Endothelial cell of umbilical vein (primary cell): ENCODE measurements at regions not wholly inside any gene's neighbourhood (a gene's known extent, or its start where the extent isn't known, plus 50 kb on each side); places are given as distances from the start of the nearest gene placed in this dataset.

Experiments
- BruUV-seq: library from RNA; stranded (reverse); fragments of 400-500 nt; replicated peaks from 2 replicates; lab custom pipeline; 2021; lab: Mats Ljungman, UMichigan
- CTCF ChIA-PET: fragments of 300-600, 350-600 bp; sonication (Branson Sonifier 250); formaldehyde crosslinking; loops from one replicate; lab custom pipeline; 2021; ENCODE audit warnings: antibody characterized with exemption, inconsistent platforms; lab: Charles Lee
- POLR2A ChIA-PET: fragments of 300-600, 350-600 bp; sonication (Branson Sonifier 250); formaldehyde crosslinking; loops from one replicate; lab custom pipeline; 2021; ENCODE audit warnings: antibody characterized with exemption, inconsistent platforms; lab: Charles Lee
- DNase-seq: peaks from one replicate; pipeline ENCODE4 v3.0.0-alpha.2; 2011; ENCODE audit warnings: low read depth, low spot score
- FAIRE-seq: peaks from 2 replicates; lab custom pipeline; 2011; peaks lifted over from hg19 to GRCh38; lab: Jason Lieb, UNC
- H2AFZ ChIP-seq: 2 replicates; pipeline ENCODE4 v1.6.0; 2012; ENCODE audit warnings: low read depth, low read length, control low read depth, inconsistent platforms
- H3K27ac ChIP-seq: 2 replicates; pipeline ENCODE4 v1.5.1; 2011; ENCODE audit warnings: low read depth, mild to moderate bottlenecking, control low read depth, low read length, moderate library complexity; ENCODE audit not compliant: insufficient read depth
- H3K27me3 ChIP-seq, 2 experiments: 2 replicates each; pipeline versions ENCODE4 v1.6.0 to v1.6.1; 2011; ENCODE audit warnings: low read length in 2 of 2, mixed read lengths in 1 of 2; ENCODE audit not compliant: control insufficient read depth in 2 of 2, insufficient read depth in 2 of 2
- H3K36me3 ChIP-seq, 2 experiments: 2 replicates in 1 of 2; 3 replicates in 1 of 2; pipeline ENCODE4 v1.5.1; 2011; ENCODE audit warnings: low read length in 2 of 2, mild to moderate bottlenecking in 1 of 2, moderate library complexity in 1 of 2; ENCODE audit not compliant: control insufficient read depth in 2 of 2, insufficient read depth in 2 of 2; ENCODE audit errors: extremely low read depth in 1 of 2
- H3K4me1 ChIP-seq: 3 replicates; pipeline ENCODE4 v1.5.1; 2011; ENCODE audit warnings: mild to moderate bottlenecking, low read length; ENCODE audit not compliant: control insufficient read depth, insufficient read depth; ENCODE audit errors: extremely low read depth
- H3K4me2 ChIP-seq: 2 replicates; pipeline ENCODE4 v1.6.1; 2011; ENCODE audit warnings: low read length, control low read depth, mixed read lengths; ENCODE audit not compliant: insufficient read depth
- H3K4me3 ChIP-seq, 3 experiments: fragments of 200-600 bp in 1 of 3; sonication (generic), shearing (Covaris generic) in 1 of 3; replicated peaks in 1 of 3; 2 replicates each; pipeline ENCODE4 v1.5.1; 2011 to 2016; ENCODE audit warnings: control low read depth in 3 of 3, low read length in 3 of 3, mild to moderate bottlenecking in 2 of 3, inconsistent platforms in 1 of 3, low read depth in 1 of 3, moderate library complexity in 1 of 3; ENCODE audit not compliant: insufficient read depth in 1 of 3
- H3K79me2 ChIP-seq: 2 replicates; pipeline ENCODE4 v1.6.0; 2012; ENCODE audit warnings: low read length, inconsistent platforms; ENCODE audit not compliant: control insufficient read depth, insufficient read depth
- H3K9ac ChIP-seq: replicated peaks from 2 replicates; pipeline ENCODE3; 2011; ENCODE audit warnings: low read length, control low read depth; ENCODE audit not compliant: insufficient read depth; ENCODE audit errors: extremely low read depth
- H3K9me1 ChIP-seq: replicated peaks from 3 replicates; pipeline ENCODE4 v1.6.0; 2011; ENCODE audit warnings: mild to moderate bottlenecking, low read length; ENCODE audit not compliant: control insufficient read depth, insufficient read depth; ENCODE audit errors: extremely low read depth
- H3K9me3 ChIP-seq: replicated peaks from 2 replicates; pipeline ENCODE4 v1.5.1; 2012; ENCODE audit warnings: low read length, inconsistent platforms; ENCODE audit not compliant: control insufficient read depth, insufficient read depth
- H4K20me1 ChIP-seq: replicated peaks from 2 replicates; pipeline ENCODE3; 2011; ENCODE audit warnings: mild to moderate bottlenecking, low read length; ENCODE audit not compliant: control insufficient read depth, insufficient read depth; ENCODE audit errors: extremely low read depth
- EZH2 ChIP-seq: IDR thresholded peaks from 2 replicates; pipeline ENCODE4 v1.6.1; 2012; ENCODE audit warnings: borderline replicate concordance, low read depth, mild to moderate bottlenecking, moderate library complexity, low read length, inconsistent platforms; ENCODE audit not compliant: severe bottlenecking
- FOS ChIP-seq: IDR thresholded peaks from 2 replicates; pipeline ENCODE4 v1.6.1; 2011; ENCODE audit warnings: mild to moderate bottlenecking, low read length, moderate library complexity, borderline replicate concordance; ENCODE audit not compliant: insufficient read depth
- GATA2 ChIP-seq: IDR thresholded peaks from 2 replicates; pipeline ENCODE4 v1.7.0; 2011; ENCODE audit warnings: low read depth, mild to moderate bottlenecking, moderate library complexity, mixed read lengths, low read length; ENCODE audit not compliant: insufficient read length, insufficient read depth
- JUN ChIP-seq: IDR thresholded peaks from 2 replicates; pipeline ENCODE4 v1.6.1; 2011; ENCODE audit warnings: borderline replicate concordance, low read depth; ENCODE audit not compliant: insufficient read length, insufficient read depth
- MYC ChIP-seq: IDR thresholded peaks from one replicate; pipeline ENCODE4 v1.6.1; 2011; ENCODE audit warnings: mild to moderate bottlenecking, low read depth, low read length
- POLR2A ChIP-seq: IDR thresholded peaks from 2 replicates; pipeline ENCODE4 v1.6.1; 2012; ENCODE audit warnings: low read depth, mild to moderate bottlenecking, control low read depth, low read length
- POLR2AphosphoS5 ChIP-seq: IDR thresholded peaks from 2 replicates; pipeline ENCODE4 v1.6.1; 2012; ENCODE audit warnings: low read depth, mild to moderate bottlenecking, control low read depth, low read length, moderate library complexity; ENCODE audit not compliant: insufficient read depth
- dilution Hi-C: fragments of 300-500 bp; cut with MboI; formaldehyde crosslinking; loops from one replicate; pipeline ENCODE4 v1.15.0; 2019; ENCODE audit warnings: low sequenced_read_pairs; ENCODE audit not compliant: extremely low pct_ligation_motif_present
- intact Hi-C: fragments of 100-400 bp; cut with micrococcal nuclease; formaldehyde crosslinking; loops from one replicate; pipeline ENCODE4 v1.10.0; 2022
- TF ChIP-seq, protein P1 (sequence below), 2 donors: IDR thresholded peaks; 1 replicate in 1 of 2; 2 replicates in 1 of 2; pipeline ENCODE4 v1.5.1; 2011; ENCODE audit warnings: low read length in 2 of 2, mild to moderate bottlenecking in 2 of 2, moderate library complexity in 2 of 2, control low read depth in 1 of 2, inconsistent platforms in 1 of 2, low read depth in 1 of 2; ENCODE audit not compliant: insufficient read depth in 1 of 2; ENCODE audit errors: extremely low read depth in 1 of 2
- TF ChIP-seq, protein P2 (sequence below): IDR thresholded peaks from 2 replicates; pipeline ENCODE4 v1.6.1; 2011; ENCODE audit not compliant: insufficient read depth, insufficient read length

DNA sequence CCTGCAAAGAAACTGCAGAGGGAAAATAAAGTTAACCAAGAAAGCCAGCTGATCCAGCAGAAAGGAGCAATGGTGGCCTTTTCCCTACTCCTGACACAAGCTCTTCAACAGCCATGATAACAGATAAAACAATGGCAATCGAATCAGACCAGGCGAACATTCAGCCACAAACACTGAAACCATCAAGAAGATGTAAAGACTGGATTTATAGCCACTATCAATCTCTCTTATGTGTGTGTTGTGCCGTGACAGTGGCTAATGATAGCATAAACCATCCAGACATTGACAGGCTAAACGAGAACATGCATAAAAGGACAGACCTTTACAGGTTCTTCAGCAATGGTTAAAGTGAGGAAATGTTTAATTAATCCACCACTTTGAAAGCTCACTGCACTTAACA lies 78.1 kb upstream of the RAB4A start:
- DNase-seq (no peak), FAIRE-seq (no peak)
- CTCF ChIA-PET: no interaction called here
- no peaks in the 10 kb centered on the region for H4K20me1 ChIP-seq
- no peak overlapping the region for H3K4me3 ChIP-seq
- intact Hi-C loops: no loop called here
- H3K4me1 ChIP-seq: no peaks in the 10 kb centered on the region
- no peak overlapping the region for H3K27ac ChIP-seq
- no peaks in the 10 kb centered on the region for H3K9me1 ChIP-seq
- H2AFZ ChIP-seq: no peak overlapping the region
- BruUV-seq: no TSS peak
- POLR2A ChIA-PET: no interaction called here
- dilution Hi-C loops: no loop called here
- no peaks in the 10 kb centered on the region for H3K79me2 ChIP-seq
- no peak overlapping the region for H3K4me2 ChIP-seq
- TF ChIP-seq, protein P1, sequence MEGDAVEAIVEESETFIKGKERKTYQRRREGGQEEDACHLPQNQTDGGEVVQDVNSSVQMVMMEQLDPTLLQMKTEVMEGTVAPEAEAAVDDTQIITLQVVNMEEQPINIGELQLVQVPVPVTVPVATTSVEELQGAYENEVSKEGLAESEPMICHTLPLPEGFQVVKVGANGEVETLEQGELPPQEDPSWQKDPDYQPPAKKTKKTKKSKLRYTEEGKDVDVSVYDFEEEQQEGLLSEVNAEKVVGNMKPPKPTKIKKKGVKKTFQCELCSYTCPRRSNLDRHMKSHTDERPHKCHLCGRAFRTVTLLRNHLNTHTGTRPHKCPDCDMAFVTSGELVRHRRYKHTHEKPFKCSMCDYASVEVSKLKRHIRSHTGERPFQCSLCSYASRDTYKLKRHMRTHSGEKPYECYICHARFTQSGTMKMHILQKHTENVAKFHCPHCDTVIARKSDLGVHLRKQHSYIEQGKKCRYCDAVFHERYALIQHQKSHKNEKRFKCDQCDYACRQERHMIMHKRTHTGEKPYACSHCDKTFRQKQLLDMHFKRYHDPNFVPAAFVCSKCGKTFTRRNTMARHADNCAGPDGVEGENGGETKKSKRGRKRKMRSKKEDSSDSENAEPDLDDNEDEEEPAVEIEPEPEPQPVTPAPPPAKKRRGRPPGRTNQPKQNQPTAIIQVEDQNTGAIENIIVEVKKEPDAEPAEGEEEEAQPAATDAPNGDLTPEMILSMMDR (IDR thresholded peaks at IDR 0.05; ENCODE audit: extremely low read depth in 1 of 2, insufficient read depth in 1 of 2, low read depth in 1 of 2, low read length in 2 of 2): no peak
- TF ChIP-seq, protein P2, sequence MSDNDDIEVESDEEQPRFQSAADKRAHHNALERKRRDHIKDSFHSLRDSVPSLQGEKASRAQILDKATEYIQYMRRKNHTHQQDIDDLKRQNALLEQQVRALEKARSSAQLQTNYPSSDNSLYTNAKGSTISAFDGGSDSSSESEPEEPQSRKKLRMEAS: no peak
- TF ChIP-seq MYC (no peak), POLR2A (no peak)
- H3K9ac ChIP-seq: no peak overlapping the region
- no peaks in the 10 kb centered on the region for H3K27me3 ChIP-seq
- H3K36me3 ChIP-seq: no peaks in the 10 kb centered on the region
- H3K9me3 ChIP-seq: no peaks in the 10 kb centered on the region

DNA sequence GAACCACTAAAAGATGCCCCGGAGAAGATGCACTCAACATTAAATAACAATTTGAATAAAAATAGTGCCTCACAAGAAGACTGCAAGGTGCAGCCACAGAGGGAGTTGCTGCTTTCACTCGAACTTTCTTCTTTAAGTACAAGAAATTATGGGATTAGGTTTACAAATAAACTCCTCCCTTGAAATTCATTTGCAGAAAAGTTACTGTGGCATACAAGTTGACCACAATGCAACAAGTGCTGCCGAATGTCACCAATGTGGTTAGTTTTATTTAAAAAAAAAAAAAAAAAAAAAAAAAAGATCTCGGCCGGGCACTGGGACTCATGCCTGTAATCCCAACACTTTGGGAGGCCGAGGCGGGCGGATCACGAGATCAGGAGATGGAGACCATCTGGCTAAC lies 76.8 kb upstream of the RAB4A start:
- POLR2A ChIA-PET: no interaction called here
- TF ChIP-seq MYC: no peak
- TF ChIP-seq, protein P1 (IDR thresholded peaks at IDR 0.05; ENCODE audit: extremely low read depth in 1 of 2, insufficient read depth in 1 of 2, low read depth in 1 of 2, low read length in 2 of 2): no peak
- no peak for TF ChIP-seq POLR2AphosphoS5
- no peak for TF ChIP-seq EZH2
- TF ChIP-seq, protein P2: no peak
- no peak for TF ChIP-seq GATA2
- TF ChIP-seq POLR2A: no peak
- no peak for TF ChIP-seq FOS
- no peak for TF ChIP-seq JUN
- intact Hi-C loops (no loop called here), dilution Hi-C loops (no loop called here)
- CTCF ChIA-PET: no interaction called here
- Histone ChIP-seq H3K4me1 (no peaks in the 10 kb centered on the region), H2AFZ (no peak overlapping the region), H3K27ac (no peak overlapping the region), H3K4me3 (no peak overlapping the region), H3K4me2 (no peak overlapping the region), H3K9me1 (no peaks in the 10 kb centered on the region), H4K20me1 (no peaks in the 10 kb centered on the region), H3K27me3 (no peaks in the 10 kb centered on the region), H3K79me2 (no peaks in the 10 kb centered on the region), H3K36me3 (no peaks in the 10 kb centered on the region), H3K9ac (no peak overlapping the region), H3K9me3 (no peaks in the 10 kb centered on the region)
- no TSS peak for BruUV-seq
- DNase-seq (no peak), FAIRE-seq (no peak)
